HepG2 (cell line): ENCODE measurements at regions not wholly inside any gene's neighbourhood (a gene's known extent, or its start where the extent isn't known, plus 50 kb on each side); places are given as distances from the start of the nearest gene placed in this dataset.

Experiments
- ATAC-seq: fragments of 200-7000 bp; cut with Tn5 transposase; 3 replicates; pipeline ENCODE4 v1.9.1; 2020; ENCODE audit warnings: mild to moderate bottlenecking, moderate library complexity
- BruUV-seq: library from RNA; stranded (reverse); fragments of 400-500 nt; replicated peaks from 2 replicates; lab custom pipeline; 2021; lab: Mats Ljungman, UMichigan
- CTCF ChIA-PET: fragments of 300-600 bp; formaldehyde crosslinking; extraction: SDS; loops from one replicate; lab custom pipeline; 2021; ENCODE audit warnings: low total read pairs, inconsistent platforms, low intra/inter-chr PET ratio; lab: Yijun Ruan, JAX
- POLR2A ChIA-PET: fragments of 350-600 bp; sonication (Branson Sonifier 250); formaldehyde crosslinking; loops from one replicate; lab custom pipeline; 2020; ENCODE audit warnings: antibody characterized with exemption, inconsistent platforms; lab: Yijun Ruan, JAX
- DNase-seq: peaks from one replicate; pipeline ENCODE4 v3.0.0-alpha.2; 2015; ENCODE audit warnings: low spot score
- FAIRE-seq: peaks from 3 replicates; lab custom pipeline; 2011; peaks lifted over from hg19 to GRCh38; lab: Jason Lieb, UNC
- H2AFZ ChIP-seq: one replicate; pipeline ENCODE4 v1.6.1; 2011; ENCODE audit warnings: low read length, inconsistent platforms
- H3K27ac ChIP-seq: fragments of 300-600 bp; 3 replicates; pipeline ENCODE4 v1.8.0; 2011; ENCODE audit warnings: mixed run types, mild to moderate bottlenecking, mixed read lengths, low read length, inconsistent platforms; ENCODE audit not compliant: insufficient read depth; ENCODE audit errors: extremely low read length
- H3K27me3 ChIP-seq, 2 experiments: fragments of 200-600 bp in 1 of 2; 2 replicates in 1 of 2; 3 replicates in 1 of 2; pipeline versions ENCODE4 v1.6.0 to v1.8.0; 2011; ENCODE audit warnings: low read length in 2 of 2, mild to moderate bottlenecking in 2 of 2, moderate library complexity in 2 of 2, inconsistent platforms in 1 of 2; ENCODE audit not compliant: insufficient read depth in 2 of 2, control insufficient read depth in 1 of 2
- H3K36me3 ChIP-seq, 2 experiments: fragments of 200-600 bp in 1 of 2; replicated peaks in 1 of 2; 2 replicates in 1 of 2; 3 replicates in 1 of 2; pipeline versions ENCODE4 v1.5.1 to v1.8.0; 2011; ENCODE audit warnings: low read length in 2 of 2, inconsistent platforms in 1 of 2; ENCODE audit not compliant: insufficient read depth in 2 of 2, control insufficient read depth in 1 of 2
- H3K4me1 ChIP-seq: 2 replicates; pipeline ENCODE4 v1.5.1; 2012; ENCODE audit warnings: low read length, inconsistent platforms; ENCODE audit not compliant: insufficient read depth
- H3K4me2 ChIP-seq: 2 replicates; pipeline ENCODE4 v1.6.0; 2011; ENCODE audit warnings: low read depth, low read length, inconsistent platforms
- H3K4me3 ChIP-seq, 3 experiments: fragments of 200-600 bp in 1 of 3; sonication (generic), shearing (Covaris generic) in 1 of 3; replicated peaks in 1 of 3; 2 replicates each; pipeline ENCODE4 v1.5.1; 2011 to 2016; ENCODE audit warnings: low read length in 3 of 3, inconsistent platforms in 2 of 3, low read depth in 2 of 3, mild to moderate bottlenecking in 2 of 3, control low read depth in 1 of 3, mixed read lengths in 1 of 3; ENCODE audit not compliant: insufficient read depth in 1 of 3
- H3K79me2 ChIP-seq: one replicate; pipeline ENCODE4 v1.6.1; 2011; ENCODE audit warnings: low read length, inconsistent platforms; ENCODE audit not compliant: insufficient read depth
- H3K9ac ChIP-seq: 2 replicates; pipeline ENCODE4 v1.6.0; 2011; ENCODE audit warnings: mild to moderate bottlenecking, low read depth, low read length, inconsistent platforms; ENCODE audit not compliant: insufficient read depth
- H3K9me3 ChIP-seq: 2 replicates; pipeline ENCODE4 v1.5.1; 2012; ENCODE audit warnings: mild to moderate bottlenecking, low read length
- H4K20me1 ChIP-seq: 2 replicates; pipeline ENCODE4 v1.6.0; 2011; ENCODE audit warnings: inconsistent platforms, mild to moderate bottlenecking, low read length, moderate library complexity; ENCODE audit not compliant: insufficient read depth
- ZC3H4 ChIP-seq: sonication (generic); formaldehyde crosslinking; IDR thresholded peaks from 2 replicates; pipeline ENCODE4 v1.4.0; 2020; ENCODE audit warnings: missing genetic modification reagents, borderline replicate concordance
- ZFP1 ChIP-seq: IDR thresholded peaks from 2 replicates; pipeline ENCODE4 v1.6.1; 2016
- ZNF329 ChIP-seq: sonication (generic); formaldehyde crosslinking; IDR thresholded peaks from 2 replicates; pipeline ENCODE4 v1.9.0; 2021; ENCODE audit warnings: low read depth, mild to moderate bottlenecking, missing genetic modification reagents
- ZNF550 ChIP-seq: sonication (generic); formaldehyde crosslinking; IDR thresholded peaks from 2 replicates; pipeline ENCODE4 v1.4.0; 2020; ENCODE audit warnings: mild to moderate bottlenecking, missing genetic modification reagents, borderline replicate concordance
- ZNF7 ChIP-seq: IDR thresholded peaks from 2 replicates; pipeline ENCODE4 v1.6.1; 2016; ENCODE audit warnings: missing biosample characterization, missing genetic modification reagents
- WGBS: methylation state at CpG from one replicate; pipeline ENCODE4 v1.1.6; 2017; ENCODE audit warnings: low lambda C conversion rate; 5-methylcytosine and 5-hydroxymethylcytosine counted together
- in situ Hi-C: cut with HindIII; loops from 2 replicates; pipeline ENCODE4 v1.10.0; 2017; ENCODE audit warnings: low pct_unique_long_range_greater_than_20kb; ENCODE audit not compliant: extremely low pct_ligation_motif_present
- intact Hi-C: fragments of 100-400 bp; cut with micrococcal nuclease; formaldehyde crosslinking; loops from one replicate; pipeline ENCODE4 v1.10.0; 2022; ENCODE audit not compliant: unreplicated experiment
- TF ChIP-seq, protein P1 (sequence below): sonication (generic); formaldehyde crosslinking; IDR thresholded peaks from 2 replicates; pipeline ENCODE4 v1.5.0; 2020; ENCODE audit warnings: mild to moderate bottlenecking, low read depth, missing genetic modification reagents, borderline replicate concordance

DNA sequence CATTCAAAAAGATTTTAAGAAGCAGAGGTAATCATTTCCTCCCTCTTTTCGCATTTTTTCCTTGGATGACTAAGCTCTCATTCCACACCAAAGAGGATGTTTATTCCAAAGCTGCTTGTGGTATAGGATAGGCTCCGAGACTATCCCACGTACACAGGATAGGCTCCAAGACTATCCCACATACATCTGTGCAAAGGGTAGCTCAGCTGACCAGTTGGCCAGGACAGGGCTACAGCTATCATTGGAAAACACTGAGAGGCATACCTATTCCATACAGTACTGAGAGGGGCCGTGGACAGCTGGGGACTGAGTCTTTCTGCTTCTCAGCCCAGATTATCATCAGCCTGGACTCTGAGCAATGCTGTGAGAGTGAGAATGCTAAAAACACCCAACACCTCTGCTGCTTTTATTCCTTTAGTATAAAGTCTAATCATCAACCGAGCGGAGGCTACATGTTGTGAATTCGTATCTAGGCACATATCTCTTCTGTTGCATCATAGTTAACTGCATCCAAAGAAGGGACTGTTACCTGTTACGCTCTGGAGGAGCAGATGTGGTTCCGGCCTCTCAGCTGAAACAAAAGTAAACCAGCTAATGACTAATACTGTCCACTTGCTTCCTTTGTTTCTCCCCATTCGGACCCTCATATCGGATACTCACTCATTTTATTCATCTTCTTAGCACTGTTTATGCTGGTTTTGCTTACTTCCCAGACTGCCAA is 141.0 kb downstream of the TNFSF18 start (continued):
- TF ChIP-seq ZNF7 (CRISPR knock-in tag) (no peak), ZC3H4 (CRISPR knock-in tag) (no peak)

DNA sequence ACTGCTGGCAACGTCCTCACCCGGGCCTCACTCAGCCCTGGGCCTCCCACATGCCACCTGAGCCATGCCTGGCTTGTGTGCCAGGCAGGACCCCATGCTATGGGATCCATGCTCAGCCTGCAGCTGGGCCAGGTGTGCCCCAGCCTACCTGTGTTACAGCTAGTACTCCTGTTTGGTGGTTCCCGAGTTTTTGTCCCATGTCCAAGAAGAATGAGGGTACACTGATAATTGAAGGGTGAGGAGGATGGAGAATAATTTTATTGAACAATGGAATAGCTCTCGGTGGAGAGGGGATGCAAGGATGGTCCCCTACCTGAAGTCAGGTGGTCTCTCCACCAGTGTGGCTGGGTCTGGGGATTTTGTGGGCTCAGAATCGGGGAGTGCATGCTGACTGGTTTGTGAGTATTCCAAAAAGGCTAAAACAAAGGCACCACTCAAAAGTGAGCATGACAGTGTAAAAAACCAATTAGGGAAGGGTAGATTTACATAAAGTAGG is 137.9 kb downstream of the TNFSF18 start:
- Histone ChIP-seq H2AFZ (no peak overlapping the region), H3K9ac (no peak overlapping the region), H3K4me1 (no peaks in the 10 kb centered on the region), H3K27me3 (no peaks in the 10 kb centered on the region), H3K4me3 (no peak overlapping the region), H3K36me3 (no peaks in the 10 kb centered on the region), H4K20me1 (no peaks in the 10 kb centered on the region), H3K27ac (no peak overlapping the region), H3K4me2 (no peak overlapping the region), H3K79me2 (no peaks in the 10 kb centered on the region), H3K9me3 (peaks cover 14% of the 10 kb centered on the region)
- in situ Hi-C loops = no loop called here
- 1% methylated on average over 4 of the region's 5 CpGs for WGBS
- no peak for ATAC-seq
- ChIA-PET POLR2A (no interaction called here), CTCF (no interaction called here)
- FAIRE-seq = no peak
- DNase-seq = no peak
- BruUV-seq = no TSS peak
- TF ChIP-seq, protein P1, sequence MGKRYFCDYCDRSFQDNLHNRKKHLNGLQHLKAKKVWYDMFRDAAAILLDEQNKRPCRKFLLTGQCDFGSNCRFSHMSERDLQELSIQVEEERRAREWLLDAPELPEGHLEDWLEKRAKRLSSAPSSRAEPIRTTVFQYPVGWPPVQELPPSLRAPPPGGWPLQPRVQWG (CRISPR knock-in tag) = no peak
- TF ChIP-seq ZFP1 (CRISPR knock-in tag) (no peak), ZNF329 (CRISPR knock-in tag) (no peak), ZNF550 (CRISPR knock-in tag) (no peak)
- intact Hi-C loops = no loop called here
